Caco-2 (cell line): ENCODE measurements at regions not wholly inside any gene's neighbourhood (a gene's known extent, or its start where the extent isn't known, plus 50 kb on each side); places are given as distances from the start of the nearest gene placed in this dataset.
"Not testable (repeated sequence)": the region's sequence is repeated elsewhere in the genome, so short reads cannot be mapped to it uniquely, and the experiment has no call there.

Experiments
- BruUV-seq: library from RNA; stranded (reverse); fragments of 400-500 nt; replicated peaks from 2 replicates; lab custom pipeline; 2021; lab: Mats Ljungman, UMichigan
- CTCF ChIA-PET: fragments of 300-600 bp; sonication (Branson Sonifier 250); formaldehyde crosslinking; loops from one replicate; lab custom pipeline; 2022; ENCODE audit warnings: antibody characterized with exemption; lab: Charles Lee
- POLR2A ChIA-PET: fragments of 300-600 bp; sonication (Branson Sonifier 250); formaldehyde crosslinking; loops from one replicate; lab custom pipeline; 2022; ENCODE audit warnings: antibody characterized with exemption; lab: Charles Lee
- DNase-seq, 2 experiments: peaks; one replicate each; pipeline versions ENCODE4 v3.0.0 to v3.0.0-alpha.2; 2020 to 2022
- H3K27me3 ChIP-seq: replicated peaks from 2 replicates; pipeline ENCODE4 v1.6.0; 2011; ENCODE audit warnings: low read length; ENCODE audit not compliant: control insufficient read depth, insufficient read depth
- H3K36me3 ChIP-seq: 2 replicates; pipeline ENCODE4 v1.5.1; 2011; ENCODE audit warnings: low read length; ENCODE audit not compliant: control insufficient read depth, insufficient read depth
- H3K4me1 ChIP-seq: fragments of 250-450 bp; sonication (Bioruptor Pico); 2 replicates; pipeline ENCODE4 v1.5.1; 2020; ENCODE audit warnings: mild to moderate bottlenecking
- H3K4me3 ChIP-seq: 2 replicates; pipeline ENCODE4 v1.5.1; 2011; ENCODE audit warnings: low read depth, mild to moderate bottlenecking, control low read depth, low read length
- H3K9me3 ChIP-seq: fragments of 250-450 bp; sonication (Bioruptor Pico); 2 replicates; pipeline ENCODE4 v1.5.1; 2020; ENCODE audit warnings: mild to moderate bottlenecking, moderate library complexity
- H3K27ac Mint-ChIP-seq: one replicate; pipeline ENCODE4 v1.8.0; 2022; ENCODE audit warnings: mixed read lengths; ENCODE audit not compliant: unreplicated experiment
- H3K27me3 Mint-ChIP-seq: one replicate; pipeline ENCODE4 v1.8.0; 2022; ENCODE audit warnings: mixed read lengths; ENCODE audit not compliant: insufficient read depth, unreplicated experiment
- H3K36me3 Mint-ChIP-seq: one replicate; pipeline ENCODE4 v1.8.0; 2022; ENCODE audit warnings: mild to moderate bottlenecking, mixed read lengths; ENCODE audit not compliant: insufficient read depth, unreplicated experiment
- H3K4me1 Mint-ChIP-seq: one replicate; pipeline ENCODE4 v1.8.0; 2022; ENCODE audit warnings: low read depth, mixed read lengths; ENCODE audit not compliant: unreplicated experiment
- H3K4me3 Mint-ChIP-seq: one replicate; pipeline ENCODE4 v1.8.0; 2022; ENCODE audit warnings: mild to moderate bottlenecking, moderate library complexity, mixed read lengths; ENCODE audit not compliant: unreplicated experiment
- H3K9me3 Mint-ChIP-seq: one replicate; pipeline ENCODE4 v1.8.0; 2022; ENCODE audit warnings: mixed read lengths; ENCODE audit not compliant: unreplicated experiment
- intact Hi-C: fragments of 100-400 bp; cut with micrococcal nuclease; formaldehyde crosslinking; loops from one replicate; pipeline ENCODE4 v1.10.0; 2022; ENCODE audit not compliant: unreplicated experiment
- TF ChIP-seq, protein P1 (sequence below), 2 experiments: fragments of 200-600 bp in 1 of 2; IDR thresholded peaks; 1 replicate in 1 of 2; 2 replicates in 1 of 2; pipeline versions ENCODE4 v1.5.1 to v1.8.0; 2011 to 2022; ENCODE audit warnings: antibody characterized with exemption in 1 of 2, control low read depth in 1 of 2, inconsistent platforms in 1 of 2, low read depth in 1 of 2, low read length in 1 of 2, mild to moderate bottlenecking in 1 of 2, moderate library complexity in 1 of 2; ENCODE audit not compliant: insufficient read depth in 1 of 2, severe bottlenecking in 1 of 2, unreplicated experiment in 1 of 2

DNA sequence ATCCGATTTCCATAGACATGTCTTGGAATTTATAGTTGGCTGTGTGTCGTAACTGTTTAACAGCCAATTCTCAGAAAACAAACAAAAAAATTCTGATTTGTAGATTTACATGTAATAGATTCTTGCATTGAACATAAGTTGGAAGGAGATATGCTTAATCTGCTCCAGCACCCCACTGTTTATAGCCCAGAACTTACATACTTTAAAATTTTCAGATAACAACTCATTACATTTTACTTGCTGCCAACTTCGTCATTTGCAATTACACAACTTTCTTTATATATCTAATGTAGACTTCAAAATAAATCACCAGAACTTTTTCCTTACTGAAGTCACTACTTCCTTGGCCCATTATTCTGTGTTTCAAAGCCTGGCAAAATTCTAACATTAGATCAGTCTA lies 472.3 kb upstream of the EYS start:
- intact Hi-C loops = no loop called here
- no peaks in the 10 kb centered on the region for H3K4me1 Mint-ChIP-seq
- Histone ChIP-seq H3K9me3 (no peaks in the 10 kb centered on the region; the same call in 1 of the 2 replicates), H3K36me3 (no peaks in the 10 kb centered on the region), H3K27me3 (no peaks in the 10 kb centered on the region), H3K4me3 (no peak overlapping the region), H3K4me1 (no peaks in the 10 kb centered on the region)
- BruUV-seq = no TSS peak
- ChIA-PET POLR2A (no interaction called here), CTCF (no interaction called here)
- H3K27ac Mint-ChIP-seq = no peak overlapping the region
- DNase-seq = no peak
- H3K36me3 Mint-ChIP-seq = no peaks in the 10 kb centered on the region
- TF ChIP-seq, protein P1, sequence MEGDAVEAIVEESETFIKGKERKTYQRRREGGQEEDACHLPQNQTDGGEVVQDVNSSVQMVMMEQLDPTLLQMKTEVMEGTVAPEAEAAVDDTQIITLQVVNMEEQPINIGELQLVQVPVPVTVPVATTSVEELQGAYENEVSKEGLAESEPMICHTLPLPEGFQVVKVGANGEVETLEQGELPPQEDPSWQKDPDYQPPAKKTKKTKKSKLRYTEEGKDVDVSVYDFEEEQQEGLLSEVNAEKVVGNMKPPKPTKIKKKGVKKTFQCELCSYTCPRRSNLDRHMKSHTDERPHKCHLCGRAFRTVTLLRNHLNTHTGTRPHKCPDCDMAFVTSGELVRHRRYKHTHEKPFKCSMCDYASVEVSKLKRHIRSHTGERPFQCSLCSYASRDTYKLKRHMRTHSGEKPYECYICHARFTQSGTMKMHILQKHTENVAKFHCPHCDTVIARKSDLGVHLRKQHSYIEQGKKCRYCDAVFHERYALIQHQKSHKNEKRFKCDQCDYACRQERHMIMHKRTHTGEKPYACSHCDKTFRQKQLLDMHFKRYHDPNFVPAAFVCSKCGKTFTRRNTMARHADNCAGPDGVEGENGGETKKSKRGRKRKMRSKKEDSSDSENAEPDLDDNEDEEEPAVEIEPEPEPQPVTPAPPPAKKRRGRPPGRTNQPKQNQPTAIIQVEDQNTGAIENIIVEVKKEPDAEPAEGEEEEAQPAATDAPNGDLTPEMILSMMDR (IDR thresholded peaks at IDR 0.05; ENCODE audit: insufficient read depth in 1 of 2, low read depth in 1 of 2, low read length in 1 of 2, severe bottlenecking in 1 of 2, unreplicated experiment in 1 of 2) = no peak
- H3K27me3 Mint-ChIP-seq = no peaks in the 10 kb centered on the region
- H3K9me3 Mint-ChIP-seq = no peaks in the 10 kb centered on the region
- H3K4me3 Mint-ChIP-seq = no peak overlapping the region

DNA sequence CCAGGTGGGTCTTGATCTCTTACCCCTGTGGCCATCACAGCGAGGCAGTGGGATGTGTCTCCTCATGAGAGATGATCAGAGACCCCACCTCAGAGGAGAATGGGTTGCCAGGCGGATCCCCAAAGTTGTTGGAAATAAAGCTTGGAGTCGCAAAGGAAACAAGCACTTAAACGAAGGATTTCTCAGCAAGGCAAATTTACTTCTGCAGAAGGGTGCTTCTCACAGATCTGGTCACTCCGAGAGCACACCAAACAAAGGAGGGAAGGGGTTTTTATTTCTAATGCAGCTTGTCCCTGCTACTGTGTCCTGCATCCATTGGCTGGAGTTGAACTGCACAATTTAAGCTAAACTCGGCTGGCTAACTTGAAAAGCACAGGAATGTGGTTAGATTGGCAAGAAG lies 466.6 kb upstream of the EYS start:
- Histone ChIP-seq H3K9me3 (no peaks in the 10 kb centered on the region; the same call in 1 of the 2 replicates), H3K4me1 (no peaks in the 10 kb centered on the region), H3K4me3 (no peak overlapping the region), H3K36me3 (no peaks in the 10 kb centered on the region), H3K27me3 (no peaks in the 10 kb centered on the region)
- intact Hi-C loops = no loop called here
- Mint-ChIP-seq H3K4me1 (no peaks in the 10 kb centered on the region), H3K9me3 (peaks cover 30% of the 10 kb centered on the region), H3K27ac (no peak overlapping the region), H3K27me3 (no peaks in the 10 kb centered on the region), H3K4me3 (no peak overlapping the region), H3K36me3 (no peaks in the 10 kb centered on the region)
- no TSS peak for BruUV-seq
- no peak for DNase-seq
- CTCF ChIA-PET = no interaction called here
- TF ChIP-seq, protein P1 (IDR thresholded peaks at IDR 0.05; ENCODE audit: insufficient read depth in 1 of 2, low read depth in 1 of 2, low read length in 1 of 2, severe bottlenecking in 1 of 2, unreplicated experiment in 1 of 2) = no peak
- POLR2A ChIA-PET = no interaction called here

DNA sequence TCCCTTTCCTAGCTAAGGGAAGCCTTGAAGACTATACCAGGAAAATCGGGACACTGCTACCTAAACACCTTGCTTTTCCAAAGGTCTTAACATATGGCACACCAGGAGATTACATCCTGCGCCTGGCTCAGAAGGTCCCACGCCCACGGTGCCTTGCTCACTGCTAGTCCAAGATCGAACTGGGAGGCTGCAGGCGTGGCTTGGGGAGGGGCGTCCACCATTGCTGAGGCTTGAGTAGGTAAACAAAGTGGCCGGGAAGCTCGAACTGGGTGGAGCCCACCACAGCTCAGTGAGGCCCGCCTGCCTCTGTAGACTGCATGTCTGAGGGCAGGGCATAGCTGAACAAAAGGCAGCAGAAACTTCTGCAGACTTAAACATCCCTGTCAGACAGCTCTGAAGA lies 459.7 kb upstream of the EYS start:
- POLR2A ChIA-PET = not testable (repeated sequence)

More for the DNA sequence above, 459.7 kb upstream of the EYS start:
- H3K4me3 ChIP-seq, CTCF ChIA-PET, H3K9me3 ChIP-seq, H3K4me1 Mint-ChIP-seq, H3K36me3 ChIP-seq, H3K4me3 Mint-ChIP-seq, intact Hi-C loops, H3K4me1 ChIP-seq, H3K27ac Mint-ChIP-seq, H3K27me3 ChIP-seq, H3K27me3 Mint-ChIP-seq, H3K36me3 Mint-ChIP-seq, BruUV-seq, DNase-seq: not testable (repeated sequence)
- peaks cover 58% of the 10 kb centered on the region for H3K9me3 Mint-ChIP-seq
